NCI-H2107 treated with DMSO at 0.1 percent for 48 hours (cell line): ENCODE measurements at regions not wholly inside any gene's neighbourhood (a gene's known extent, or its start where the extent isn't known, plus 50 kb on each side); places are given as distances from the start of the nearest gene placed in this dataset.
A peak's percentile ranks its signal among the peaks of the same experiment; 100 is the strongest.

Experiments used
- DNase-seq: peaks from one replicate; lab custom pipeline; 2025; ENCODE audit not compliant: unreplicated experiment; lab: John Stamatoyannopoulos, UW

DNA sequence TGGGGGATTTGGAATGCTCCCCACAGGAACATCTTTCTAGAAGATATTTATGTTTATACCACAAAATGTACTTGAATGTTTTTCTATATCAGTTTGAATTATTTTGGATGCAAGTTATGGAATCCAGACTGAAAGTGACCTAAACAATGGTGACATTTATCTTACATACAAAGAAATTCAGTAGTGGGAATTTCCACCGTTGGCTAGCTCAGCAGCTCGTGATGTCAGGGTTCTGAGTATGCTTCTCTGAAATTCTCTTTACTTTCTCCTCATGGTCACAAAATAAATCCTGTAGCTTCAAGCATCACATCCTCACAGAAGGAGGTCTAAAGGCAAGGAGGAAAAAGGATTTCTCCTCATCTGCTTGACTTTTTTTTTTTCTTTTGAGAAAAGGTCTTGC is 105.3 kb downstream of the AKAIN1 start:
- DNase-seq = no peak

DNA sequence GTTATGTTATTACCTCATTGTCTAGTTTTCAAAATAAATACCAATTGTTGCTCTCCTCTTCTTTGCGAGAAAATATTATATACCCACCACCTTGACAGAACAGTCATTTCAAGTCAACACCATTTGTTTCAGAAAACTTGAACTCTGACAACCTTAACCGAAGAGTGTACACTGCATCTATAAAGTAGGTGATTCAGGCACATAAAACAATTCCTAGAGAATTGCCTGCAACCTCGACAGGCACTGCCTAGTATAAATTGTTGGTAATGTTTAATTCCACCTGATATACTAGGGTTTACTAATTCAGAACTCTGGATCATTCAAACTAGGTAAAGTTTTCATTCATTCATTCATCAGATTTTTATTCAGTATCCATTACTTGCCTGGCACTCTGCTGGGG is 121.8 kb downstream of the AKAIN1 start:
- DNase-seq = no peak

DNA sequence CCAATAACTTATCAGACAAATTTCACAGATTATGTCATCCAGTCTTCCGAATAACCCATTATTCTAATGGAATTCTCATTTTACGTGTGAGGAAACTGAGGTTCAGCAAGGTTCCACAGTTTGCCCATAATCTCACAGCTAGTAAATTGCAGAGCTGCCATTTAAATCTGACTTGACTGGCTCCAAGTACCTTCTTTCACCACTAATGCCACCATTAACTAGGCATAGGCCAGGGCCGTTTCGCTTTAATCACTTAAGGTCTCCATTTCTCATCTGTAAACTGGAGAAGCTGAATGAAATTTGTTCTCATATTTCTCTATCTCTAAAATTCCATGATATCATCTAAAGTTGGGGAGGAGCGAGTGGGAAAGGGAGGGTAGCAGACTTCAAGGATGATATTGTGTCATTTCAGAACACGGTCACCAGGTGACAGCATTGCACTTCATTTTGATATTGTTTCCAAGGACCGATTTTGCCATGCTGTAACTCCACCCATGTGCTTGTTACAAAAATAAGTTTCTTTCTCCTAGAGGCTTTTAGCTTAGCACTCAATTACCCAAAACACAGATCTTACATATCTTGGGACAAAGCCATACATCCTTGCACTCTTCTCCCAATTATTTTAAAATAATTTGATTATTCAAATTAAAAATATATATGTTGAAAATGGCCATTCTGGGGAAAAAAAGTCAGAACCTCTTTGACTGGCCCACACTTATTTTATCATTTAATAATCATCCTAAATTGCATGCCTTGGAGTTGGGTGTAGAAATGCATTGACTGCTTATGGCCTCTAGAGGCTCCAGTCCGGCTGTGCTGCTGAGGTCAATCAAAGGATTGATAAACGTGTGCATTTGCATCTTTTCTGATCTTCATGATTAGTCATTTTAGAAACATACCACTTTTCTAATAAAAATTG is 123.8 kb downstream of the AKAIN1 start:
- peak; percentile 1 for DNase-seq

GRCh38 chr18:5068851-5069250 is 128.2 kb downstream of the AKAIN1 start:
- DNase-seq = no peak

DNA sequence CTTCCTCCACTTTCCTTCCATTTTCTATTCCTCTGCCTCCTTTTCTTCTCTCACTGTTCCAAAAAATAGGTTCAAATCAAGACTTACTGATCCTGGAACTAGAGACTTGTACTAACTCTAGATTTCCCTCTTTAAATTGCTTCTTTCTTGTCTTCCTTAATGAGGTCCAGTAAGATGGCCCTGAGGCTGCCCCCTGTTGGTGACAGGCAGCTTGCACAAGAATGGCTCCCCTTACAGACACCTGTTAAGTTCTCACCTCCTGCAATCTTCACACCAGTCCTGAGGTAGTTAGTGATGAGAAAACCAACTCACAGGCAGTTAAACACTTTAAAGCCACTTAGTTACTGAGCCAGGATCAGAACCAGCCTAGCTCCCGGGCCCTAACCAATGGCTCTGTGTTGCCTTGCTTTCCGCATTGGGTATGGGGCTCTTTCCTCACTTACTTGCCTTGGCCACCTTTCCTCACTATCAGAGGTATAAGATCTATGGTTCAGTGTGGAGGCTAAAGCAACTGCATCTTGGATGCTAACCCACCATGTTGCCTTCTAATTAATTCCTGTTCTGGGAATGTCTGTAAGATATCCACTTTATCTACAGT is 130.6 kb downstream of the AKAIN1 start:
- DNase-seq = no peak

DNA sequence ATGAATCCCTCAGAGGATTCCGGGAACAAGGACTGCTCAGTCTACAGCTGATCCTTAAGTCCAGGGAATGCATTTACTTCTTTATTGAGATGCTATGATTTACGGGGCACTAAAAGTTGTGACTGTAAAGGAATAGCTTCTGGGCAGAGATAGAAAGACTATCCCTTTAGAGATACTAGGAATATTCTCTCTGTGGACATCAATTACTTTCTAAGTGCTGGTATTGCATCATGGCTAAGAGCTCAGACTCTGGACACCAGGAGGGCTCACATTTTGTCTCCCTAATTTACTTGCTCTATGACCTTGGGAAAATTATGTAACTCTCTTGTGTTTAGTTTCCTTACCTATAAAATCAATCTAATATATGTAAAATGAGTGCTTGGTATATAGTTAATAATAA is 131.4 kb downstream of the AKAIN1 start:
- DNase-seq = no peak

DNA sequence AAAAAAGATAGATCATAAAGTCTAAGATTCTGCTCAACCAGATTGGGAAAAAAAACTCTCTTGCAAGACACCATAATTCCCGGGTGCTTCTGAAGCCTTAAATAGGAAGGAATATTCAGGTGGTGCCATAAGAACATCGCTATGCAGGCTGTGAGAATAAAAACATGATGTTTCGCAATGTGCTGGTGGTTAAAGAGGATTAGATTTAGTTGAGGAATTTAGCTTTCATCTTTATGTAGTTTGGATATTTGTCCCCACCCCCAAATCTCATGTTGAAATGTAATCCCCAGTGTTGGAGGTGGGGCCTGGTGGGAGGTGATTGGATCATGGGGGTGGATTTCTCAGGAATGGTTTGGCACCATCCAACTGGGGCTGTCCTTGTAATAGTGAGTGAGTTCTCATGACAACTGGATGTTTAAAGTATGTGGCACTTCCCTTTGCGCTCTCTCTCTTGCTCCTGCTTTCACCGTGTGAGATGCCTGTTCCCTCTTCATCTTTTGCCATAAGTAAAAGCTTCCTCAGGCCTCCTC is 132.2 kb downstream of the AKAIN1 start:
- no peak for DNase-seq

- no peak for DNase-seq
Measured at GRCh38 chr18:5061785-5062184, 135.3 kb downstream of the AKAIN1 start.

DNA sequence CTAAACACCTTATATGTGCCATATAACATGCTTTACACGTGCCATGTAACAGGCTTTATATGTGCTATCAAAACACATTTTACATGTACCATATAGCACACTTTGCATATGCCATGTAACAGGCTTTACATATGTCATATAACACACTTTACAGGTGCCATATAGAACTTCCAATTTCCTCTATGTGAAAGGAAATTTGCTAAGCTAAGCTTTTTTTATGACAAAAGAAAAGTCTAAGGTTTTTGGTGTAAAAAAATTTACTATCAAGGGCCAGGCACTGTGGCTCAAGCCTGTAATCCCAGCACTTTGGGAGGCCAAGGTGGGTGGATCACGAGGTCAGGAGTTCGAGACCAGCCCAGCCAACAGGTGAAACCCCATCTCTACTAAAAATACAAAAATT is 136.5 kb downstream of the AKAIN1 start:
- DNase-seq = no peak

- no peak for DNase-seq
Measured at GRCh38 chr18:5059696-5060032, 137.4 kb downstream of the AKAIN1 start.

GRCh38 chr18:5058768-5059695 is 138.0 kb downstream of the AKAIN1 start:
- DNase-seq = no peak

DNA sequence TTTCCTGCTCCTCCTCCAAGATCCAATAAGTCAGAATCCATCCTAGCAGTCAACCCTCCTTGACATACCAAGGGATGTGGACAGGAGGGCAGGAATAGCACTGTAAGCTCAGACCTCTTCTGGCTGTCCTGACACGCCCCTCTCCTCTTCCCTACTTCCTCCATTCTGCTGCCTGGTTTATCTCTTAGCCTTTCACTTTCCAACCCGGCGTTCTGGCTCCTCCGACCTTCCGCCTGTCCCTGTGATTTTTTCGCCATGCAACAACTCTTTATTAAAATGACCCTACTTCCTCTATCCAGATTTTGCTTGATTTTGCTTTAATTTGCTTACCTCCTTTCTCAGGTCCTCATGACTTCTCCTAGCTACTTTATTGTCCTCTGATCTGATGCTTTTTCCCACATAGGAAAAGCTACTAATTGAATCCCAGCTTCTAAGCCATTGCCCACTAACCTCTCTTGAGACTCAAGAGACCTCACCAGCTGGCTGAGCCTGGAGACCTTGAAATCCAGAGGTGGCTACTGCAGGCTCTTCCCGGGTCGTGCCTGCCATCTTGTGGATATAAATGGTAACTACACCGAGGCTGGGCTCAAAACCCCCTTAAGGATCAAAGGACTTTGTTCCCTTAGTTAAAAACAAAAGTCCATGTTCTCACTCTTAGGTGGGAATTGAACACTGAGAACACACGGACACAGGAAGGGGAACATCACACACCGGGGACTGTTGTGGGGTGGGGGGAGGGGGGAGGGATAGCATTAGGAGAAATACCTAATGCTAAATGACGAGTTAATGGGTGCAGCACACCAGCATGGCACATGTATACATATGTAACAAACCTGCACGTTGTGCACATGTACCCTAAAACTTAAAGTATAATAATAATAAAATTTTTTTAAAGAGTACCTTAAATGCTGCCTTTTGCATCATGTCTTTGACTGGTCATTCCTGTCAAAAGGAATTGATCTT is 139.4 kb downstream of the AKAIN1 start:
- DNase-seq = peak; percentile 1

DNA sequence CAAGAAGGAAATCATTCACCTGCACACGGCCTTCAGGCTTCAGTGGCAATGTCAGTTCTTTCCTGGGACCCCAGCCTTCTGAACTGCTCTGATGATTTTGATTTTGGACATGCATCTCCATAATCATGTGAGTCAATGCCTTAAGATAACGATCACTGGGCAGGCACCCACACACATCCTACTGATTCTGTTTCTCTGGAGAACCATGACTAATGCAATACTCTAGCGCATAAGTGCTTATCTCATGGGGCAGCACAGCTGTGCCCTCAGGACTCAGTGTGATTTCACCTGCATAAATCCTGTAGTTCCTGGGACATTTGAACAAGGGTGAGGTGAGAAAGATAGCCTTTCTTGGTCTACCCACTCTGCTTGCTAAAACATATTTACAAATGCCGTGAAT is 144.6 kb downstream of the AKAIN1 start:
- DNase-seq = no peak

DNA sequence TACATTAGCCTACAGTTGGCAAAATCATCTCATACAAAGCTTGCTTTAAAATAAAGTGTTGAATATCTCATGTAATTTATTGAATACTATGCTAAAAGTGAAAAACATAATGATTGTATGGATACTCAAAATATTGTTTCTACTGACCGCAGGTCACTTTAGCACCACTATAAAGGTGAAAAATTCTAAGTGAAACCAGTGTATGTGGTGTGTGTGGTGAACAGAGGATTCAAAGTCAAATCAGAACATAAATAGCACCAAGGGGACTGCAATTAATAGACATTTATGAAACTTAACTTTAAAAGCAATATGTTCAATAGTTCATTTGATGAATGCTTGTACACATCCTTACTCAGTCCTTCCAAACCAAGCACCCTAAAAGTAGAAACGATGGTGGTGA is 145.8 kb downstream of the AKAIN1 start:
- no peak for DNase-seq

DNA sequence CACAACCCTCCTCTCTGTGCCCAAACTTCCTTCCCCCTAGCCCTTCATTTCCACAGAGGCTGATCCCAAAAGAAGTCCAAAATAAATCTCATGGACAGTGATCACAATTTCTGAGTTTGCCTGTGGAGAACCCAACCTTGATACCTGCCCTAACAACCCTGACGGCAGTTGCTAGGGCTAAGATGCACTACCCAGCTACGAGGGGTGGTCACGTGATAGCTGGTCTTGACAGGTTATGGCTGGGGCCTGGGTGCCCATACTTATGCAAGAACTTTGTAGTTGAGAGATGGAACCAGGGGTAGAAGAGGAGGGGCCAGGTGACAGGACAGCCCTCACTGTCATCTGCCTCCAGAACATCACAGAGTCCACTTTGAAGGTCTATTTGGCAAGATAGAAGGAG is 147.9 kb downstream of the AKAIN1 start:
- no peak for DNase-seq

GRCh38 chr18:5040476-5040875 is 156.6 kb downstream of the AKAIN1 start:
- DNase-seq = no peak

DNA sequence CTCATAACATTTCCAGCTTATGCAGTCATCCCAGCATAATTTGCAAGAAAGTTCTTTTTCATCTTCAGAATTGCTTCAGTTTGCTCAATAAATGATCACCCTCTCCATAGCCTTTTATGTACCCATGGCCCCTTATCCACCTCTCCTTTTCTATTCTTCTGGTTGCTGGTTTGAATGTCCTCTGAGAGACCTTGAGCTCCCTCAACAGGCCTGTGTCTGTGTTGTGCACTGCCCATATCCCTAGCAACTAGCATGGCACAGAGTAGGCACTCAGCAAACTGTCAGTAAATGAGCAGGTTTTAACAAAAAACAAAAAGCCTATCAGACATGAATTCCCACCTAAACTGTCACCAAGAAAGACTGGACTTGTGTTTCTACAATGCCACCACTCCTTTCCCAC is 160.5 kb downstream of the AKAIN1 start:
- DNase-seq = no peak

- no peak for DNase-seq
Measured at GRCh38 chr18:5031216-5031615, 165.8 kb downstream of the AKAIN1 start.

DNA sequence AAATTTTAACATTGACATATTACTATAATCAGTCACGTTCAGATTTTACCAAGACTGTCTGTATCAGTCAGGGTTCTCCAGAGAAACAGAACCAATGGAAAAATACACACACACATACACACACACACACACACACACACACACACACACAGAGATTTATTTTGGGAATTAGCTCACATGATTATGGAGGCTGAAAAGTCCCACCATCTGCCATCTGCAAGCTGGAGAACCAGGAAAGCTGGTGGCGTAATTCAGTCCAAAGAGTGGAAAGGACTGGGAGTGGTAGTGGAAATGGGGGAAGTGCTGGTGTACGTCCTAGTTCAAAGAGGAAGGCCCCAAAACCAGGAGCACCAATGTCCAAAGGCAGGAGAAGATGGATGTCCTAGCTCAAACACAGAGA is 166.4 kb downstream of the AKAIN1 start:
- no peak for DNase-seq

- DNase-seq = no peak
Measured at GRCh38 chr18:5029592-5029991, 167.5 kb downstream of the AKAIN1 start.
